A549 (cell line): ENCODE measurements at regions not wholly inside any gene's neighbourhood (a gene's known extent, or its start where the extent isn't known, plus 50 kb on each side); places are given as distances from the start of the nearest gene placed in this dataset.
A peak's percentile ranks its signal among the peaks of the same experiment; 100 is the strongest.

Experiments used
- ATAC-seq, 2 experiments: fragments of 200-7000 bp in 1 of 2; fragments of >200 bp in 1 of 2; cut with Nextera tagmentation in 1 of 2; cut with Tn5 transposase in 1 of 2; 3 replicates each; pipeline versions ENCODE4 v1.8.0 to v1.9.1; 2018 to 2020; ENCODE audit warnings: mild to moderate bottlenecking in 1 of 2, moderate library complexity in 1 of 2
- CTCF ChIA-PET: fragments of 300-600 bp; sonication (Branson Sonifier 250); formaldehyde crosslinking; extraction: SDS; loops from one replicate; lab custom pipeline; 2021; ENCODE audit warnings: antibody characterized with exemption, inconsistent platforms; lab: Yijun Ruan, JAX
- POLR2A ChIA-PET: fragments of 350-600 bp; formaldehyde crosslinking; extraction: SDS; loops from one replicate; lab custom pipeline; 2021; ENCODE audit warnings: antibody characterized with exemption, inconsistent platforms; lab: Yijun Ruan, JAX
- DNase-seq, 2 experiments: peaks; one replicate each; pipeline versions ENCODE4 v3.0.0 to v3.0.0-alpha.2; 2011 to 2016; ENCODE audit warnings: low read depth in 1 of 2, low spot score in 1 of 2
- FAIRE-seq: peaks from 2 replicates; lab custom pipeline; 2011; peaks lifted over from hg19 to GRCh38; lab: Jason Lieb, UNC
- H3K27ac ChIP-seq, 2 experiments: fragments of >200 bp; sonication (Bioruptor Twin); formaldehyde crosslinking; 3 replicates each; pipeline ENCODE4 v1.5.1; 2016 to 2017
- H3K4me1 ChIP-seq: fragments of >200 bp; sonication (Bioruptor Twin); formaldehyde crosslinking; 3 replicates; pipeline ENCODE4 v1.6.1; 2016
- H3K4me2 ChIP-seq: fragments of >200 bp; sonication (Bioruptor Twin); formaldehyde crosslinking; 3 replicates; pipeline ENCODE4 v1.6.1; 2016
- H3K4me3 ChIP-seq: fragments of >200 bp; sonication (Bioruptor Twin); formaldehyde crosslinking; 3 replicates; pipeline ENCODE4 v1.5.1; 2016
- H3K9me3 ChIP-seq: fragments of >200 bp; sonication (Bioruptor Twin); formaldehyde crosslinking; 3 replicates; pipeline ENCODE4 v1.6.1; 2016
- CBX8 ChIP-seq: fragments of 200-600 bp; sonication (generic); IDR thresholded peaks from 2 replicates; pipeline ENCODE4 v1.6.1; 2016
- CEBPB ChIP-seq, 2 experiments: fragments of >200 bp in 1 of 2; sonication (Bioruptor Twin) in 1 of 2; formaldehyde crosslinking in 1 of 2; IDR thresholded peaks; 2 replicates each; pipeline ENCODE4 v1.6.1; 2012 to 2016
- CHD2 ChIP-seq: fragments of 150-350 bp; IDR thresholded peaks from 2 replicates; pipeline ENCODE4 v1.6.1; 2014; ENCODE audit warnings: low read length; ENCODE audit not compliant: partially characterized antibody
- CHD4 ChIP-seq: fragments of 200-600 bp; sonication (generic); IDR thresholded peaks from 2 replicates; pipeline ENCODE4 v1.6.1; 2016; ENCODE audit warnings: antibody characterized with exemption, mild to moderate bottlenecking, borderline replicate concordance
- CTCF ChIP-seq: fragments of >200 bp; sonication (Bioruptor Twin); formaldehyde crosslinking; IDR thresholded peaks from 3 replicates; pipeline ENCODE4 v1.5.1; 2016
- ELK1 ChIP-seq: fragments of 150-350 bp; IDR thresholded peaks from 2 replicates; pipeline ENCODE4 v1.6.1; 2014; ENCODE audit warnings: low read depth, mild to moderate bottlenecking, low read length
- ESRRA ChIP-seq: fragments of 150-350 bp; IDR thresholded peaks from 2 replicates; pipeline ENCODE4 v1.6.1; 2014; ENCODE audit warnings: mild to moderate bottlenecking, low read length, borderline replicate concordance
- FOSB ChIP-seq: fragments of 250-450 bp; sonication (Bioruptor Pico); IDR thresholded peaks from 2 replicates; pipeline ENCODE4 v1.5.0; 2020; ENCODE audit warnings: mild to moderate bottlenecking, moderate library complexity
- FOSL2 ChIP-seq, 2 experiments: fragments of 450-650 bp in 1 of 2; fragments of >200 bp in 1 of 2; sonication (Bioruptor Twin) in 1 of 2; formaldehyde crosslinking; IDR thresholded peaks; 2 replicates each; pipeline versions ENCODE4 v1.5.0 to v1.6.1; 2016 to 2020; ENCODE audit warnings: mild to moderate bottlenecking in 1 of 2, moderate library complexity in 1 of 2
- HDAC2 ChIP-seq: fragments of 200-600 bp; sonication (generic); IDR thresholded peaks from 2 replicates; pipeline ENCODE4 v1.6.1; 2016
- HES2 ChIP-seq: fragments of >200 bp; sonication (Bioruptor Twin); formaldehyde crosslinking; IDR thresholded peaks from 2 replicates; pipeline ENCODE4 v1.6.1; 2016
- HEYL ChIP-seq: fragments of 250-450 bp; sonication (Bioruptor Pico); IDR thresholded peaks from 2 replicates; pipeline ENCODE4 v1.8.0; 2021; ENCODE audit warnings: mild to moderate bottlenecking, moderate library complexity
- HOXA7 ChIP-seq: fragments of 250-450 bp; sonication (Bioruptor Pico); IDR thresholded peaks from 2 replicates; pipeline ENCODE4 v1.5.0; 2020; ENCODE audit warnings: mild to moderate bottlenecking, moderate library complexity
- HOXB13 ChIP-seq: fragments of 250-450 bp; sonication (Bioruptor Pico); IDR thresholded peaks from 2 replicates; pipeline ENCODE4 v1.5.0; 2020; ENCODE audit warnings: low read depth, mild to moderate bottlenecking, moderate library complexity
- JUN ChIP-seq, 2 experiments: fragments of >200 bp; sonication (Bioruptor Twin); formaldehyde crosslinking; IDR thresholded peaks; 2 replicates in 1 of 2; 3 replicates in 1 of 2; pipeline ENCODE4 v1.6.1; 2016 to 2017
- JUNB ChIP-seq: fragments of >200 bp; sonication (Bioruptor Twin); formaldehyde crosslinking; IDR thresholded peaks from 2 replicates; pipeline ENCODE4 v1.6.1; 2016
- KDM1A ChIP-seq: fragments of 200-600 bp; sonication (generic); IDR thresholded peaks from 2 replicates; pipeline ENCODE4 v1.6.1; 2016; ENCODE audit warnings: low read depth, mild to moderate bottlenecking
- KDM5A ChIP-seq: fragments of 200-600 bp; sonication (generic); IDR thresholded peaks from 2 replicates; pipeline ENCODE4 v1.6.1; 2016; ENCODE audit warnings: antibody characterized with exemption, mild to moderate bottlenecking
- MAFK ChIP-seq: fragments of 450-650 bp; IDR thresholded peaks from 2 replicates; pipeline ENCODE4 v1.6.1; 2014; ENCODE audit not compliant: partially characterized antibody
- MAX ChIP-seq: IDR thresholded peaks from 2 replicates; pipeline ENCODE4 v1.6.1; 2012
- MYC ChIP-seq: IDR thresholded peaks from 2 replicates; pipeline ENCODE4 v1.6.1; 2012; ENCODE audit warnings: mild to moderate bottlenecking, inconsistent platforms, low read length, improper control_type of control experiment, borderline replicate concordance
- NFE2L2 ChIP-seq: fragments of 150-350 bp; conservative IDR thresholded peaks from 2 replicates; pipeline ENCODE4 v1.6.1; 2014; ENCODE audit warnings: low read length
- PHF8 ChIP-seq: fragments of 200-600 bp; sonication (generic); IDR thresholded peaks from 2 replicates; pipeline ENCODE4 v1.6.1; 2016; ENCODE audit warnings: low read depth, mild to moderate bottlenecking, antibody characterized with exemption, moderate library complexity, borderline replicate concordance
- POLR2A ChIP-seq: IDR thresholded peaks from 2 replicates; pipeline ENCODE4 v1.6.1; 2012; ENCODE audit warnings: mild to moderate bottlenecking, low read length
- POLR2AphosphoS2 ChIP-seq: conservative IDR thresholded peaks from 2 replicates; pipeline ENCODE4 v1.6.1; 2012; ENCODE audit warnings: low read length, improper control_type of control experiment, inconsistent platforms
- SMC3 ChIP-seq: fragments of >200 bp; sonication (Bioruptor Twin); formaldehyde crosslinking; IDR thresholded peaks from 3 replicates; pipeline ENCODE4 v1.6.1; 2018; ENCODE audit warnings: inconsistent platforms
- SREBF2 ChIP-seq: fragments of 450-650 bp; IDR thresholded peaks from 2 replicates; pipeline ENCODE4 v1.6.1; 2014; ENCODE audit warnings: mild to moderate bottlenecking, moderate library complexity
- TFCP2L1 ChIP-seq: fragments of 250-450 bp; sonication (Bioruptor Pico); IDR thresholded peaks from 2 replicates; pipeline ENCODE4 v1.5.0; 2021; ENCODE audit warnings: mild to moderate bottlenecking
- TP53 ChIP-seq: fragments of 250-450 bp; sonication (Bioruptor Pico); IDR thresholded peaks from 2 replicates; pipeline ENCODE4 v1.5.0; 2021; ENCODE audit warnings: mild to moderate bottlenecking, moderate library complexity
- USF2 ChIP-seq: fragments of 450-650 bp; IDR thresholded peaks from 2 replicates; pipeline ENCODE4 v1.6.1; 2014; ENCODE audit warnings: antibody characterized with exemption
- WGBS: methylation state at CpG from one replicate; pipeline ENCODE4 v1.1.6; 2017; ENCODE audit errors: missing lambda C conversion rate; 5-methylcytosine and 5-hydroxymethylcytosine counted together

- TF ChIP-seq CBX8 = no peak
- TF ChIP-seq HOXA7 (CRISPR knock-in tag) = no peak
- no peak for TF ChIP-seq CHD2
- no peak for TF ChIP-seq JUN (IDR thresholded peaks at IDR 0.05)
- no peak for TF ChIP-seq ESRRA
- no peak for TF ChIP-seq USF2
- no peak for TF ChIP-seq MAFK
- no peak for TF ChIP-seq HOXB13 (CRISPR knock-in tag)
- no peak for TF ChIP-seq HES2
- TF ChIP-seq KDM1A = no peak
- TF ChIP-seq POLR2AphosphoS2 = no peak
- TF ChIP-seq MAX = no peak
- FAIRE-seq = peak; percentile 56
- ATAC-seq = no peak
- ChIA-PET POLR2A (no interaction called here), CTCF (no interaction called here)
- peak overlapping the region; percentile 57 to 93; a peak in 5 of 6 replicates for H3K27ac ChIP-seq
- 85% methylated on average over 2 of the region's 2 CpGs for WGBS
- H3K4me2 ChIP-seq = no peak overlapping the region; the same call in 2 of the 3 replicates
- peaks cover 37% of the 10 kb centered on the region for H3K4me1 ChIP-seq
- no peak overlapping the region for H3K4me3 ChIP-seq
- H3K9me3 ChIP-seq = no peaks in the 10 kb centered on the region
- no peak for DNase-seq
Observed at GRCh38 chrX:13433298-13433605, 113.4 kb upstream of the ATXN3L start.

- DNase-seq = peak in 1 of 2 experiments; percentile 60
- peak; percentile 89 for FAIRE-seq
- no peaks in the 10 kb centered on the region for H3K9me3 ChIP-seq
- ChIA-PET CTCF (no interaction called here), POLR2A (no interaction called here)
- H3K4me3 ChIP-seq = no peak overlapping the region
- peak overlapping the region; percentile 39 for H3K4me2 ChIP-seq
- 65% methylated on average over 4 of the region's 4 CpGs for WGBS
- ATAC-seq = no peak
- TF ChIP-seq FOSL2 (IDR thresholded peaks at IDR 0.05) (no peak), FOSL2 (CRISPR knock-in tag; IDR thresholded peaks at IDR 0.05) (no peak), TFCP2L1 (CRISPR knock-in tag) (no peak), SMC3 (0 out of 3 replicates have a peak, but pooled peaks have one; percentile 7), CEBPB (IDR thresholded peaks at IDR 0.05) (0 out of 4 replicates have a peak, but pooled peaks of 1 of the 2 experiments have one; percentile 5), MYC (no peak), FOSB (CRISPR knock-in tag) (no peak), PHF8 (no peak)
- TF ChIP-seq, all 56 proteins: peak for 2
- H3K4me1 ChIP-seq = peaks cover 41% of the 10 kb centered on the region
- peak overlapping the region; percentile 57 to 93 for H3K27ac ChIP-seq
Observed at GRCh38 chrX:13432414-13433297, 112.8 kb upstream of the ATXN3L start.

- FAIRE-seq (peak; percentile 76), DNase-seq (peak in 1 of 2 experiments; percentile 37), ATAC-seq (no peak)
- peaks cover 3% of the 10 kb centered on the region; the same call in 2 of the 3 replicates for H3K9me3 ChIP-seq
- 85% methylated on average over 6 of the region's 6 CpGs for WGBS
- no peak overlapping the region for H3K4me2 ChIP-seq
- POLR2A ChIA-PET = interaction anchor here (0.6 kb wide), 1 partner anchor 491 kb away, joined by 5 read pairs; no protein-coding TSS in a partner anchor
- peak overlapping the region; percentile 76 to 93 for H3K27ac ChIP-seq
- CTCF ChIA-PET = interaction anchor here (1.0 kb wide), 1 partner anchor 41 kb away, joined by 4 read pairs; no protein-coding TSS in a partner anchor
- peaks cover 48% of the 10 kb centered on the region for H3K4me1 ChIP-seq
- no peak overlapping the region for H3K4me3 ChIP-seq
- TF ChIP-seq ELK1 (no peak), KDM5A (no peak), CTCF (no peak), ESRRA (no peak), TP53 (CRISPR knock-in tag) (no peak), JUNB (no peak), CHD4 (no peak), POLR2A (no peak), SMC3 (no peak), NFE2L2 (no peak), HDAC2 (no peak), HEYL (CRISPR knock-in tag) (no peak), HES2 (no peak), SREBF2 (no peak)
Observed at GRCh38 chrX:13430136-13430827, 110.4 kb upstream of the ATXN3L start.
